HS-5 (cell line): ENCODE measurements at regions not wholly inside any gene's neighbourhood (a gene's known extent, or its start where the extent isn't known, plus 50 kb on each side); places are given as distances from the start of the nearest gene placed in this dataset.
"Not testable (repeated sequence)": the region's sequence is repeated elsewhere in the genome, so short reads cannot be mapped to it uniquely, and the experiment has no call there.

ENCODE experiments used
- DNase-seq: peaks from one replicate; pipeline ENCODE4 v3.0.0-alpha.2; 2012; ENCODE audit warnings: low read depth

- DNase-seq, result peak; percentile 18
These were observed 748.6 kb downstream of the STPG2 start for GRCh38 chr4:97394653-97395052.

DNA sequence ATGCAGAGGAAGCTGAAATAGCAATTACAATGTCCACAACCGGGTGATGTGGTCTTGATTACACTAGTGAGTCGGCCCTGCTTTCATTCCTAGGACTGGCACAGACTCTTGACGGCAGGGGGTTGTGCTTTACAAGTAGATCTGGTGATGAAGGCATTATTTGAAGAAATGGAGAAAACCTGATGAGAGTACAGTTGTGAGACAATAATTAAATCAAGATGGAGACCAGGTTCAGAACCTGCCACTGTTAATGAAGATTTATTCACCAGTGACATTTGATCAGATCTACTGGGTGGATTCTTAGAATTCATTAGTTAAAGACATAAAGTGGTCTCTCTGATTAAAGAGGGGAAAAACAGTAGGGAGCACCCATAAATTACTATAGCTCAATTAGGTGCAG is 747.2 kb downstream of the STPG2 start:
- no peak for DNase-seq

- no peak for DNase-seq
These were observed 746.7 kb downstream of the STPG2 start for GRCh38 chr4:97396605-97397004.

DNA sequence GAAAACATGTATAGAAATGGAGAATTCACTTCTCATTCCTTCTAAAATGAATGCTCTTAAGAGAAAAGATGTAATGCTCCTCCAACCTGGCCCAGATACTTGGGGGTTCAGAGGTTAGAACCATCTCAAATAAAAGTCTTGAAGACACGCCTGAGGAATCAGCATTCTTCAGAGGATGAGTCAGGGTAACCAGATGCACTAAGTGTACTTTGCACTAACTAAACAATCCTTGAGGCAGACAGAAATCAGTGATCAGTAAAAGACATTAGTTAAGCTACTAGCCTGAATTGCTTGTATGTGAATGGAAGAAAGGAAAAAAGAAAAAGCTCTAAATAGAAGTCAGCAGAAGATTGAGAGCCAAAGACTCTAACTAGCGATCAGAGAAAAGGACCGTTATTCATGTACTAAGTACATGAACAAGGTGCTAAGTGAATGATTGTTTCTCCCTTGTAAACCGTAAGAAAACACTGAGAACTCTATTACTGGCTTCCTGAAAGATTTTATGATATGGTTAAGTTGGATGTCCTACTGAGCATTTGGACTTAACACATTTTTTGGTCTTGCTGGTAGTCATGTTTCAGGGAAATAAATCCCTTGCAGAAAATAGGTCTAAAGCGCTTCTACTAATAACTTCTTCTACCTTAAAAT is 738.3 kb downstream of the STPG2 start:
- no peak for DNase-seq

- no peak for DNase-seq
These were observed 731.9 kb downstream of the STPG2 start for GRCh38 chr4:97411356-97411755.

- no peak for DNase-seq
These were observed 730.9 kb downstream of the STPG2 start for GRCh38 chr4:97412331-97412730.

DNA sequence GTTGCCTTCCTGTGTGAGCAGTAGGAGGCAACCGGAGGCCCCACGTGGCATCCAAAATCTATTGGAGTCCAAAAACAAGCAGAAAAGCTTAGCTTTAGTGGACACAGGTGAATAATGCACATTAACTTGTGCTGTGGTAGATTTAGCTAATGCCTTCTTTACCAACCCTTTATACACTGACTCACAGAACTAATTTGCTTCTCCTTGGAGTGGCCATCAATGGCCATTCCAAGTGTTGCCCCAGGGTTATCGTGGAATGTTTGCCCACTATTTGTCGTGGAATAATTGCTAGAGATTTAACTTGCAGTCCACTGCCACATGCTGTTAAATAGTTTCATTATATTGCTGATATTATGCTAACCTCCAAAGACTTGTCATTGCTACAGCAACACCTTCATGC is 729.1 kb downstream of the STPG2 start:
- no peak for DNase-seq

DNA sequence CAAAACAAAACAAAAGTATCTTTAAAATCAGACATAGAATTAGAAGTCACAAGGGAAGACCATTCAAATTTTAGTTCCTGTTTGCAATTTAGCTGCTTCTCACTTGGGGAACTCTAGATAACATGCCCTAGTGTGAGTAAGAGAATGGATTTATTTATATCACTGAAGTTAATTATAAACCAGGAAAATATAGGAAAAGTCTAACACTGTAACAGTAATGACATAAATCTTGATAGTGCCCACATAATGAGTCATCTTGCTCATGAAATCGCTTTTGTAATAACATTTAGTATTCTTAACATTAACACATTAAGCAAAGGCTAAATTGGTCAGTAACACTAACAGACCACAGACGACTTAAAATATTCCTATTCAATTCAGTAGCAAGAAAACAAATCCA is 710.7 kb downstream of the STPG2 start:
- no peak for DNase-seq

- not testable (repeated sequence) for DNase-seq
These were observed 705.1 kb downstream of the STPG2 start for GRCh38 chr4:97437998-97438705.

- DNase-seq, result no peak
These were observed 690.1 kb downstream of the STPG2 start for GRCh38 chr4:97453186-97453585.

GRCh38 chr4:97457253-97457652 is 686.0 kb downstream of the STPG2 start:
- DNase-seq, result no peak

DNA sequence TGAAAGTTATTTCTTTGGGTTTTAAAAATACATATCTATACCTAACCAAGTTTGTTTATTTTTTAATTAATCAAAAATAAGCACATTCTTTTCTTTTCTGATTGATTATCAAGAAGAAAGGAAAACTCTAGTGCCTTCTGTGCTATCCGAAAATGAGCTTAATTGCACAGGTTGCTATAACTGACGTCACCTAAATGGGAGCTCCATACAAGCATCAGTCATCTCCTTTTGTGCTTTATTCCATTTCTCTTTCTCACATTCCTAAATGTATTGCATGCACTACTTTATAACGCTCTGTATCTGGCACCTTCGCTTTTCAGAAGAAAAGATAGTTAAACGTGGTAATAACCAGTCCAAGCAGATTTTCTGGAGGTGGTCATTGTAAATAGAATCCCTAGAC is 675.0 kb downstream of the STPG2 start:
- DNase-seq, result no peak

DNA sequence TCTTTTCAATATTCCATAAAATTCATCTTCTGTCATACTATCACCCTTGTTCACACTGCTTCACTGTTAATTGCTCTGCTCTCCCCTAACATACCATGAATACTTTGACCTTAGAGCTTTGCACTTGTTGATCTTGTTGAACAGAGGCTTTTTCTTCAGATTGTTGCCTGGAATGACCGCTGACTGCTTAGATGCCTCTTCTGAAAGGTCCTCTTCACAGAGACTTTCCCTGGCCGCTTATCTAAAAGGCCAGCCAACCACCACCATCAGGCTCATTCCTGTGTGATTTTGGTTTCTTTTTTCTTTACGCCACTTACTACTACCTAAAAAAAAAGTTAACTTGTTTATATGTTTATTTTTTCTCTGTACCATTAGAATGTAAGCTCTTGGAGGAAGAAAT is 667.7 kb downstream of the STPG2 start:
- DNase-seq, result no peak

DNA sequence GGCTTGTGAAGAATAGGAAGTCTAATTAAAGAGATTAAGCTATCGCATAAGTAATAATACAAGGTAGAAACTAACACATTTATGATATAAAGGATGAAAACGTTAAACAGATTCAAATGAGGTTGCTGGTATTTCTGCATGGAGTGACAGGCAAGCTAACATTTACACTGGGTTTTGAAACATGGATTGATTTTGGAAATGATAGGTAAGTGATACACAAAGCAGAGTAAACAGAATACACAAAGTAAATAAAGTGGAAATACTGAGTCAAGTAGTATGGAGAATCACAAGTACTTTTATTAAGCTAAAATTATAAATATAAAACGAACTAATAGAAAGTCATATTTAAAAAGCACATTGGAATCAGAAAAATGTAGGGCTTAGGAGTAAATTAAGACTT is 665.3 kb downstream of the STPG2 start:
- no peak for DNase-seq

- DNase-seq, result no peak
These were observed 663.9 kb downstream of the STPG2 start for GRCh38 chr4:97479388-97479787.

- DNase-seq, result no peak
These were observed 651.4 kb downstream of the STPG2 start for GRCh38 chr4:97491856-97492255.

GRCh38 chr4:97493815-97494518 is 649.3 kb downstream of the STPG2 start:
- DNase-seq, result peak; percentile 16

GRCh38 chr4:97496298-97496873 is 646.9 kb downstream of the STPG2 start:
- no peak for DNase-seq

GRCh38 chr4:97498875-97499274 is 644.4 kb downstream of the STPG2 start:
- peak; percentile 87 for DNase-seq

DNA sequence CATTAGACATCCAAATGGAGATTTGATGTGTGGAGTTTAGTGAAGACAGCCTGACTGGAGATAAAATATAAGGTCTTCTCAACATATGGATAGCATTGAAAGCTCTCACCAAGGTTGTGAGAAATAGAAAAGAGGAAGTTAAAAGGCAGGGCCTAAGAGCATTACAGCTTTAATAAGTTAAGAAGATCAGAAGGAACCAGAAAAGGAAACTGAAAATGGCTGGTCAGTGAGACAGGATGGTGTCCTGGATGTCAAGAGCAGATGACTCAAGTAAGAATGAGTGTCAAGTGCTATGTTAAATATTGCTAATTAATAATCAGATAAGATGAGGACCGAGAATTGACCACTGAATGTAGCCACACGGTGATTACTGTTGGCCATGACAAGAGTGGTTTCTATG is 642.9 kb downstream of the STPG2 start:
- DNase-seq, result no peak

- DNase-seq, result no peak
These were observed 638.6 kb downstream of the STPG2 start for GRCh38 chr4:97504713-97505112.

DNA sequence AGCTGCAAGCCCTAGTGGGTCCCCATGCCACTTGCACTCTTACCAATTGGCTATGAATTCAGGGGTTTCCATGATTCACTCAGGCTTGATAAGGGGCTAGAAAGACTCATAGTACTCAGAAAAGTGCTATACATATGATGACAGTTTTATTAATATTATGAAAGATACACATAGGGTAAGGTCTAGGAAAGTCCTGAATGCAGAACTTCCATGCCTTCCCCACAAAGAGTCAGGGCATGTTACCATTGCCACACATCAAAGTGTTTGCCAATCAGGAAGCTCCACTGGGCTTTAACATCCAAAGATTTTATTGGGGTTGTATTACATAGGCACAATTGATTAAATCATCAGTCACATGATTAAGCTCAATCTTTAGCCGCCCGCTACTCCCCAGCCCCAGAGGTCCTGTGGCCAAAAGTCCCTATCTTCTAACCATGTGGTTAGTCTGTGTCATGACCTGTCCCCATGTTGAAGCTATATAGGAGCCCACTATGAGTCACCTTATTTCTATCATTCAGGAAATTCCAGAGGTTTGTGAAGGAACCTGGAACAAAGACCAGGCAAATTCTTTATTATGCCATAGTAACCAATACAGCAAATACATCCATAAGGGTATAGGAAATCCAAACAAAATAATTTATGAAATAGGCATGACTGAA is 635.6 kb downstream of the STPG2 start:
- DNase-seq, result peak; percentile 62
